Fibroblast of mammary gland (primary cell): ENCODE measurements at regions not wholly inside any gene's neighbourhood (a gene's known extent, or its start where the extent isn't known, plus 50 kb on each side); places are given as distances from the start of the nearest gene placed in this dataset.

Experiments
- DNase-seq: peaks from one replicate; pipeline ENCODE4 v3.0.0-alpha.2; 2010; ENCODE audit warnings: low read depth
- H3K4me3 ChIP-seq: 2 replicates; pipeline ENCODE4 v1.5.1; 2011; ENCODE audit warnings: low read depth, mild to moderate bottlenecking, low read length, moderate library complexity; ENCODE audit not compliant: control insufficient read depth
- TF ChIP-seq, protein P1 (sequence below): conservative IDR thresholded peaks from 2 replicates; pipeline ENCODE4 v1.5.1; 2011; ENCODE audit warnings: low read depth, low read length, inconsistent platforms; ENCODE audit not compliant: control insufficient read depth, insufficient read depth

DNA sequence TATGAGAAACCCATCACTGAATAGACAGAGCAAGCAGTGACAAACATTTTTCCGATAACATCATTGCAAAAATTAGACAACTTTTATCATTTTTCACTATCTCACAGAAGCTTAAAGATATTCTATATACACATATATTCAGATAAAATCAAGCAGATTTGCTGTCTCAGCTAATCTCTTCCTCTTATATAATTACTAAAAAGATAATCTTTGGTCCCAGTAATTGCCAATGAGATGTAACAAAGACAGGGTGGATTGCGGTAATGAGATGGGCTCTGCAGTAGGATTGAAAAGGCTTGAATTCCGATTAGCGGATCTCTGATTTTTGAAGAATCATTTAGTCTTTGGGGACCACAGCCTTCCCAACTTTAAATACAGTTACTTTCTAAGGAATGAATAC lies 63.5 kb downstream of the SYT4 start:
- DNase-seq, result no peak
- no peak overlapping the region for H3K4me3 ChIP-seq
- TF ChIP-seq, protein P1, sequence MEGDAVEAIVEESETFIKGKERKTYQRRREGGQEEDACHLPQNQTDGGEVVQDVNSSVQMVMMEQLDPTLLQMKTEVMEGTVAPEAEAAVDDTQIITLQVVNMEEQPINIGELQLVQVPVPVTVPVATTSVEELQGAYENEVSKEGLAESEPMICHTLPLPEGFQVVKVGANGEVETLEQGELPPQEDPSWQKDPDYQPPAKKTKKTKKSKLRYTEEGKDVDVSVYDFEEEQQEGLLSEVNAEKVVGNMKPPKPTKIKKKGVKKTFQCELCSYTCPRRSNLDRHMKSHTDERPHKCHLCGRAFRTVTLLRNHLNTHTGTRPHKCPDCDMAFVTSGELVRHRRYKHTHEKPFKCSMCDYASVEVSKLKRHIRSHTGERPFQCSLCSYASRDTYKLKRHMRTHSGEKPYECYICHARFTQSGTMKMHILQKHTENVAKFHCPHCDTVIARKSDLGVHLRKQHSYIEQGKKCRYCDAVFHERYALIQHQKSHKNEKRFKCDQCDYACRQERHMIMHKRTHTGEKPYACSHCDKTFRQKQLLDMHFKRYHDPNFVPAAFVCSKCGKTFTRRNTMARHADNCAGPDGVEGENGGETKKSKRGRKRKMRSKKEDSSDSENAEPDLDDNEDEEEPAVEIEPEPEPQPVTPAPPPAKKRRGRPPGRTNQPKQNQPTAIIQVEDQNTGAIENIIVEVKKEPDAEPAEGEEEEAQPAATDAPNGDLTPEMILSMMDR, result no peak

DNA sequence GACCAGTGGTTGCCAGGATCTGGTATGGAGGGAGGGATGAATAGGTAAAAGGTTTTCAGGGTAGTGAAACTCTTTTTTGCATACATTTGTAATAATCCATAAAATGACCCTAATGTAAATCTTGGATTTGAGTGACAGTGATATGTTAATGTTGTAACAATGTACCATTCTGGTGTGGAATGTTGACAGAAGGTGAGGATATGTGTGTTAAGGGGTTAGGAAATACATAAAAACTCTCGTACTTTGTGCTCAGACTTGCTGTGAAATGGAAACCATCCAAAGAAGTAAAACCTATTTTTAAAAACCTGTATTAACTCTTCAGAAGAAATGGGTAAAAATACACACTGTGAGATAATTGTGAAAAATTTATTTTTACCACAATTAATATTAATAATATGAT lies 66.2 kb downstream of the SYT4 start:
- H3K4me3 ChIP-seq, result no peak overlapping the region
- no peak for DNase-seq
- TF ChIP-seq, protein P1, result no peak

DNA sequence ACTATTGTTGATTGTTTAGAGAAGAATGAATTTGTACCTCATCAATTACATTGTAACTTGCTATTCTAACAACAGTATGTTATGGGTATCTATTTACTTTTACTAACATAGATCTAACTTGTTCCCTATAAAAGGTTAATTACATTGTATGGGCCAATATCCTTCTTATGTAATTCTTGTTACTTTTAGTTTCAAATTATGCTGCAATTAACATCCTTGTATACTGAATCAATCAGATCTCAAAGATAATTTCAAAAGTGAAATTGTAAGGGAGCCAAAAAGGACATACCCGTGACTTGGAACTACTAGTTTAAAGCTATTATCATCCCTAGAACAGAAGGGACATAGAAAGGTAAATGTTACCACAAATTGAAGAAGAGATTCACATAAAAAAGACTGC lies 79.9 kb upstream of the RIT2 start:
- TF ChIP-seq, protein P1, result no peak
- H3K4me3 ChIP-seq, result no peak overlapping the region
- DNase-seq, result no peak

DNA sequence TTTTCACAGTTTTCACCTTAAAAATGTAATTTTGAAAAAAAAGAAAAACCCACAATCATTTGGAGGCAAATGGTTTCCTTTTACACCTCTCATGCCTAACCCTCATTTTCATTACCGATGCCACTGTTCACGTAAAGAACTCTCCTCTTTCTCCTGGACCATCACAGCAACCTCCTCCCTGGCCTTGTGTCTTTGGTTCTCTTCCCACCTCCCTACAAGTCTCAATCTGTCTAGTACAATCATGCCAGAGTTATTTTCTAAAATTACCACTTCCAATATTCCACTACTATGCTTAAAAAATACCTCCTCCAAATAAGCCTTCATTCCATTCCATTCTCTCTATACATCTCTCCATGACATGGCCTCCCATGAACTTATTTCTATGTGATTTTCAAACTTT lies 77.9 kb upstream of the RIT2 start:
- DNase-seq, result no peak
- TF ChIP-seq, protein P1, result no peak
- H3K4me3 ChIP-seq, result no peak overlapping the region

DNA sequence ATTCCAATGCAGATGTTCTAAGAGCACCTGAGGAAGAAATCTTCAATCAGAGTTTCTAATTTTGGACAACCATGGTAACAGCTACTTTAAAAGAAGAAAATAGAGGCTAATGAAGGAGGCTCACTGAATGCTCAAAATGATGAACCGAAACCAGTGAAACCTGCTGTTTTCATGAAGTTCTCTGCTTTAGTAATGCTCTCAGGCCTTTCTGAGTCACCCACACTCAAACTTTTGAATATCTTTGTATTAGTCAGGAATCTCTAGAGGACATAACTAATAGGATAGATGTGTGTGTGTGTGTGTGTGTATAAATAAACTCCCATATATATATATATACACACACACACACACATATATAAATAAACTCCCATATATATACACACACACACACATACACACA lies 76.9 kb upstream of the RIT2 start:
- no peak overlapping the region for H3K4me3 ChIP-seq
- DNase-seq, result peak; percentile 53
- TF ChIP-seq, protein P1, result no peak

DNA sequence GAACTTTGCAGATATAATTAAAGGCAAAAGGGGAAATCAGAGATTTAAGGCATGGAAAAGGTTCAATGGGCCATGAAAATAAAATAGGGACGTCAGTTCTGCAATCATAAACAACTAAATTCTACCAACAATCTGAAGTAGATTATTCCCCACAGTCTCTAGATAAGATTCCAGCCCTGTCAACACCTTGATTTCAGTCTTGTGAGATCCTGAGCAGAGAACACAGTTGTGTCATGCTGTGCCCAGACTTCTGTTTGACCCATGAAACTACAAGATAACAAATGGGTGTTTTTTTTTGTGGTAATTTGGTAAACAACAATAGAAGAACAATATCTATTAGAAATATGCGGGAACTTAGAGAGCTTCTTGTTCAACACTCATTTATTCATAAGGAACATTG lies 66.2 kb upstream of the RIT2 start:
- DNase-seq, result no peak
- TF ChIP-seq, protein P1, result no peak
- no peak overlapping the region for H3K4me3 ChIP-seq

DNA sequence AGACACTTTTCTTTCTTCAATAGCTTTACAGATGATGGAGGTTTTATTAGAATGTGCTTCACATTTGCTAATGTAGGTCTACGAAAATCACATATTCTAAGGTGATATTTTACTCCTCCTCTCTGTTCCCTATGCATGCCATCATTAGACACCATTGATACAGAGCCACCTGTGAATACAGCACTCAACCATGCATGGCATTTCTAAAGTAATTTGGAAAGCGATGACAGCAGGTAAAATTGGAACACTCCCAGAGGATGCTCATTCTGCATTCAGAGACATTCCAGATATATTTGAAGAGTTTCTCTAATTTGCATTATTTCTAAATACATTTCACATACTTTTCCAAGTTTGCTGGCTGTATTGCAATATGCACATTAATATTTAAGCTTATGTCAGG lies 65.3 kb upstream of the RIT2 start:
- TF ChIP-seq, protein P1, result no peak
- DNase-seq, result no peak
- no peak overlapping the region for H3K4me3 ChIP-seq
